ENCODE measurements at regions not wholly inside any gene's neighbourhood (a gene's known extent, or its start where the extent isn't known, plus 50 kb on each side); places are given as distances from the start of the nearest gene placed in this dataset.

GRCh38 chr5:155406815-155407214 lies 393.3 kb downstream of the KIF4B start:
- Histone ChIP-seq H3K4me1 (ENCODE audit: low read depth) (no peaks in the 10 kb centered on the region), H3K36me3 (ENCODE audit: low read depth) (no peaks in the 10 kb centered on the region), H3K4me3 (no peak overlapping the region), H3K9me3 (no peaks in the 10 kb centered on the region)
- intact Hi-C loops (cut with DNase I, micrococcal nuclease), result no loop called here
- no peak for TF ChIP-seq CTCF (IDR thresholded peaks at IDR 0.05)
- DNase-seq, result no peak
- ATAC-seq, result no peak

- Histone ChIP-seq H3K4me3 (no peak overlapping the region), H3K4me1 (ENCODE audit: low read depth) (no peaks in the 10 kb centered on the region), H3K36me3 (ENCODE audit: low read depth) (no peaks in the 10 kb centered on the region), H3K9me3 (no peaks in the 10 kb centered on the region)
- no peak for TF ChIP-seq CTCF (IDR thresholded peaks at IDR 0.05)
- DNase-seq (no peak), ATAC-seq (no peak)
- intact Hi-C loops (cut with DNase I, micrococcal nuclease), result no loop called here
Observed at GRCh38 chr5:155408465-155408864, 394.9 kb downstream of the KIF4B start.

GRCh38 chr5:155416765-155417164 lies 403.2 kb downstream of the KIF4B start:
- Histone ChIP-seq H3K9me3 (no peaks in the 10 kb centered on the region), H3K4me1 (ENCODE audit: low read depth) (no peaks in the 10 kb centered on the region), H3K4me3 (no peak overlapping the region), H3K36me3 (ENCODE audit: low read depth) (no peaks in the 10 kb centered on the region)
- intact Hi-C loops (cut with DNase I, micrococcal nuclease), result no loop called here
- DNase-seq (no peak), ATAC-seq (no peak)
- TF ChIP-seq CTCF (IDR thresholded peaks at IDR 0.05), result no peak

GRCh38 chr5:155418960-155419579 lies 405.5 kb downstream of the KIF4B start:
- Histone ChIP-seq H3K36me3 (ENCODE audit: low read depth) (no peaks in the 10 kb centered on the region), H3K4me1 (ENCODE audit: low read depth) (no peaks in the 10 kb centered on the region), H3K4me3 (no peak overlapping the region), H3K9me3 (no peaks in the 10 kb centered on the region)
- DNase-seq (no peak), ATAC-seq (no peak)
- intact Hi-C loops (cut with DNase I, micrococcal nuclease), result no loop called here
- TF ChIP-seq CTCF (IDR thresholded peaks at IDR 0.05), result no peak

GRCh38 chr5:155430192-155430591 lies 416.6 kb downstream of the KIF4B start:
- no peak overlapping the region for H3K4me3 ChIP-seq
- no peak for ATAC-seq
- H3K9me3 ChIP-seq, result no peaks in the 10 kb centered on the region
- no peaks in the 10 kb centered on the region for H3K4me1 ChIP-seq (ENCODE audit: low read depth)
- H3K36me3 ChIP-seq (ENCODE audit: low read depth), result no peaks in the 10 kb centered on the region
- intact Hi-C loops (cut with DNase I, micrococcal nuclease), result no loop called here
- TF ChIP-seq CTCF (IDR thresholded peaks at IDR 0.05), result no peak
- no peak for DNase-seq

- no peaks in the 10 kb centered on the region for H3K4me1 ChIP-seq (ENCODE audit: low read depth)
- ATAC-seq (no peak), DNase-seq (no peak)
- intact Hi-C loops (cut with DNase I, micrococcal nuclease), result no loop called here
- no peak overlapping the region for H3K4me3 ChIP-seq
- peaks cover 5% of the 10 kb centered on the region for H3K9me3 ChIP-seq
- no peaks in the 10 kb centered on the region for H3K36me3 ChIP-seq (ENCODE audit: low read depth)
- TF ChIP-seq CTCF (IDR thresholded peaks at IDR 0.05), result no peak
Observed at GRCh38 chr5:155434267-155434666, 420.7 kb downstream of the KIF4B start.

Data from mucosa of descending colon (tissue), 3 donors.